ENCODE measurements at regions not wholly inside any gene's neighbourhood (a gene's known extent, or its start where the extent isn't known, plus 50 kb on each side); places are given as distances from the start of the nearest gene placed in this dataset.

DNA sequence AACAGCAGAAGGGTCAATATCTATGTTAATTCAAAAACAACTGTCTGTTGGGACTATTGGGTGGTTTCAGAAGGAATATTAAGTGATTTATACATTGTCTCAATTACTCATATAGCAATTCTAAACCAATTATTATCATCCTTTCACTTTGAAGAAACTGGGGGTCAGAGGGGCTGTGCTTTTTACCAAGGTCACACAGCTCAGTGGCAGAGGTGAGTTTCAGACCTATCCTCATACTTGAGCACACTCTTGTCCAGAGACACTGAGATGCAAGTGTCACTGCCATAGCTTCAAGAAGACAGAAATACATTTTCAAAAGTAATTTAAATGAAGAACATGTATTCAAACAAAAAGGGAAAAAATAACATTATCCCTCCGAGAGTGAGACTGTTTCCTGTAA, 195.3 kb downstream of the ARL4A start:
- TF ChIP-seq, protein P1, sequence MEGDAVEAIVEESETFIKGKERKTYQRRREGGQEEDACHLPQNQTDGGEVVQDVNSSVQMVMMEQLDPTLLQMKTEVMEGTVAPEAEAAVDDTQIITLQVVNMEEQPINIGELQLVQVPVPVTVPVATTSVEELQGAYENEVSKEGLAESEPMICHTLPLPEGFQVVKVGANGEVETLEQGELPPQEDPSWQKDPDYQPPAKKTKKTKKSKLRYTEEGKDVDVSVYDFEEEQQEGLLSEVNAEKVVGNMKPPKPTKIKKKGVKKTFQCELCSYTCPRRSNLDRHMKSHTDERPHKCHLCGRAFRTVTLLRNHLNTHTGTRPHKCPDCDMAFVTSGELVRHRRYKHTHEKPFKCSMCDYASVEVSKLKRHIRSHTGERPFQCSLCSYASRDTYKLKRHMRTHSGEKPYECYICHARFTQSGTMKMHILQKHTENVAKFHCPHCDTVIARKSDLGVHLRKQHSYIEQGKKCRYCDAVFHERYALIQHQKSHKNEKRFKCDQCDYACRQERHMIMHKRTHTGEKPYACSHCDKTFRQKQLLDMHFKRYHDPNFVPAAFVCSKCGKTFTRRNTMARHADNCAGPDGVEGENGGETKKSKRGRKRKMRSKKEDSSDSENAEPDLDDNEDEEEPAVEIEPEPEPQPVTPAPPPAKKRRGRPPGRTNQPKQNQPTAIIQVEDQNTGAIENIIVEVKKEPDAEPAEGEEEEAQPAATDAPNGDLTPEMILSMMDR (conservative IDR thresholded peaks at IDR 0.05; ENCODE audit: low read length), result no peak
- TF ChIP-seq EZH2phosphoT487 (IDR thresholded peaks at IDR 0.05; ENCODE audit: borderline replicate concordance, low read depth, low read length), result no peak
- Histone ChIP-seq H3K9me3 (ENCODE audit: low read length) (no peaks in the 10 kb centered on the region), H3K4me1 (ENCODE audit: insufficient read depth, low read length, poor library complexity, severe bottlenecking) (no peaks in the 10 kb centered on the region), H3K4me2 (ENCODE audit: low read length) (no peak overlapping the region), H2AFZ (ENCODE audit: low read length) (no peak overlapping the region), H3K4me3 (ENCODE audit: low read depth, low read length, poor library complexity, severe bottlenecking) (no peak overlapping the region), H3K9me2 (ENCODE audit: insufficient read depth, low read length) (no peaks in the 10 kb centered on the region), H3K36me3 (ENCODE audit: insufficient read depth, low read length) (no peaks in the 10 kb centered on the region), H4K20me1 (ENCODE audit: insufficient read depth, low read length) (no peaks in the 10 kb centered on the region), H3K79me2 (ENCODE audit: insufficient read depth, low read depth, low read length) (no peaks in the 10 kb centered on the region), H3K27ac (ENCODE audit: low read depth, low read length, poor library complexity, severe bottlenecking) (no peak overlapping the region)
- no TSS peak for BruUV-seq (replicated peaks)
- no peak for DNase-seq (ENCODE audit: low spot score)
- intact Hi-C loops (cut with micrococcal nuclease; ENCODE audit: unreplicated experiment), result no loop called here
- ChIA-PET CTCF (ENCODE audit: unreplicated experiment) (interaction anchor here (0.6 kb wide), 1 partner anchor 72 kb away, joined by 4 read pairs; no protein-coding TSS in a partner anchor), POLR2A (no interaction called here)

DNA sequence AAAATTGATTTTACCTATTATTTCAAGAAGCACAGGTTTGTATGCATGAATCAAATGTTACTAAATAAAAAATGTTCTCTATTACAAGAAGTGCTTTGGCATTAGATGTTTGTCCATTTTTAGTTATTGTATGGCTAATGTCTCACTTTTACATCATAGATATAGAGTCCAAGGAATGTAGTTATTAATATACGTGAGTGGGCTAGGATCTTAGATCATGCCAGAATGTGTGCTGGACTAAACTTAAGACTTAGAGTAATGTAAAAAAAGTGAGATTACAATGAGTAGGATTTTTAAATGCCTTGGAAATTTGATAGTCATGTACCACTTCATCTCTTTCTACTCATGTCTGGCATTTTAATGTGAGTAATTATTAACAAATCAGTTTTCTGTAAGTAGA, 196.6 kb downstream of the ARL4A start:
- H2AFZ ChIP-seq (ENCODE audit: low read length), result no peak overlapping the region
- H3K4me3 ChIP-seq (ENCODE audit: low read depth, low read length, poor library complexity, severe bottlenecking), result no peak overlapping the region
- intact Hi-C loops (cut with micrococcal nuclease; ENCODE audit: unreplicated experiment), result no loop called here
- no peaks in the 10 kb centered on the region for H3K36me3 ChIP-seq (ENCODE audit: insufficient read depth, low read length)
- H3K4me2 ChIP-seq (ENCODE audit: low read length), result no peak overlapping the region
- POLR2A ChIA-PET, result no interaction called here
- CTCF ChIA-PET (ENCODE audit: unreplicated experiment), result no interaction called here
- no peak for TF ChIP-seq EZH2phosphoT487 (IDR thresholded peaks at IDR 0.05; ENCODE audit: borderline replicate concordance, low read depth, low read length)
- TF ChIP-seq, protein P1 (conservative IDR thresholded peaks at IDR 0.05; ENCODE audit: low read length), result no peak
- H3K9me2 ChIP-seq (ENCODE audit: insufficient read depth, low read length), result no peaks in the 10 kb centered on the region
- no peak for DNase-seq (ENCODE audit: low spot score)
- H3K27ac ChIP-seq (ENCODE audit: low read depth, low read length, poor library complexity, severe bottlenecking), result no peak overlapping the region
- no TSS peak for BruUV-seq (replicated peaks)
- H3K4me1 ChIP-seq (ENCODE audit: insufficient read depth, low read length, poor library complexity, severe bottlenecking), result no peaks in the 10 kb centered on the region
- H4K20me1 ChIP-seq (ENCODE audit: insufficient read depth, low read length), result no peaks in the 10 kb centered on the region
- no peaks in the 10 kb centered on the region for H3K9me3 ChIP-seq (ENCODE audit: low read length)
- no peaks in the 10 kb centered on the region for H3K79me2 ChIP-seq (ENCODE audit: insufficient read depth, low read depth, low read length)

- ChIA-PET POLR2A (no interaction called here), CTCF (ENCODE audit: unreplicated experiment) (no interaction called here)
- no TSS peak for BruUV-seq (replicated peaks)
- H3K9me2 ChIP-seq (ENCODE audit: insufficient read depth, low read length), result no peaks in the 10 kb centered on the region
- H3K4me2 ChIP-seq (ENCODE audit: low read length), result no peak overlapping the region
- no peaks in the 10 kb centered on the region for H3K9me3 ChIP-seq (ENCODE audit: low read length)
- TF ChIP-seq, protein P1 (conservative IDR thresholded peaks at IDR 0.05; ENCODE audit: low read length), result no peak
- TF ChIP-seq EZH2phosphoT487 (IDR thresholded peaks at IDR 0.05; ENCODE audit: borderline replicate concordance, low read depth, low read length), result no peak
- H3K4me1 ChIP-seq (ENCODE audit: insufficient read depth, low read length, poor library complexity, severe bottlenecking), result no peaks in the 10 kb centered on the region
- no peaks in the 10 kb centered on the region for H3K36me3 ChIP-seq (ENCODE audit: insufficient read depth, low read length)
- no peaks in the 10 kb centered on the region for H3K79me2 ChIP-seq (ENCODE audit: insufficient read depth, low read depth, low read length)
- no peak overlapping the region for H2AFZ ChIP-seq (ENCODE audit: low read length)
- H4K20me1 ChIP-seq (ENCODE audit: insufficient read depth, low read length), result no peaks in the 10 kb centered on the region
- H3K4me3 ChIP-seq (ENCODE audit: low read depth, low read length, poor library complexity, severe bottlenecking), result no peak overlapping the region
- no peak for DNase-seq (ENCODE audit: low spot score)
- H3K27ac ChIP-seq (ENCODE audit: low read depth, low read length, poor library complexity, severe bottlenecking), result no peak overlapping the region
- intact Hi-C loops (cut with micrococcal nuclease; ENCODE audit: unreplicated experiment), result no loop called here
Observed at GRCh38 chr7:12884856-12885440, 197.5 kb downstream of the ARL4A start.

All from OCI-LY7 (cell line).